SK-N-SH (cell line): ENCODE measurements at regions not wholly inside any gene's neighbourhood (a gene's known extent, or its start where the extent isn't known, plus 50 kb on each side); places are given as distances from the start of the nearest gene placed in this dataset.
A peak's percentile ranks its signal among the peaks of the same experiment; 100 is the strongest.

Source experiments
- CTCF ChIA-PET: fragments of 300-600, 350-600 bp; formaldehyde crosslinking; extraction: SDS; loops from one replicate; lab custom pipeline; 2021; lab: Yijun Ruan, JAX
- POLR2A ChIA-PET: fragments of 350-600 bp; sonication (Branson Sonifier 250); formaldehyde crosslinking; extraction: SDS; loops from one replicate; lab custom pipeline; 2020; ENCODE audit warnings: antibody characterized with exemption, inconsistent platforms; lab: Yijun Ruan, JAX
- DNase-seq: peaks from one replicate; pipeline ENCODE4 v3.0.0; 2012
- H2AFZ ChIP-seq: fragments of 200-600 bp; sonication (generic); 2 replicates; pipeline ENCODE4 v1.8.1; 2016; ENCODE audit warnings: antibody characterized with exemption, mild to moderate bottlenecking, low read depth
- H3F3A ChIP-seq: fragments of 200-600 bp; sonication (generic); replicated peaks from 2 replicates; pipeline ENCODE3; 2016; ENCODE audit warnings: antibody characterized with exemption, mild to moderate bottlenecking; ENCODE audit not compliant: insufficient read depth
- H3K27ac ChIP-seq, 2 experiments: fragments of 200-500 bp in 1 of 2; fragments of 200-600 bp in 1 of 2; sonication (Bioruptor generic) in 1 of 2; sonication (generic), shearing (Covaris generic) in 1 of 2; 2 replicates each; pipeline versions ENCODE4 v1.5.1 to v1.6.1; 2014 to 2016; ENCODE audit warnings: low read depth in 2 of 2, inconsistent platforms in 1 of 2, low read length in 1 of 2, mild to moderate bottlenecking in 1 of 2, mixed read lengths in 1 of 2
- H3K27me3 ChIP-seq: fragments of 200-600 bp; sonication (generic), shearing (Covaris generic); 2 replicates; pipeline ENCODE4 v1.6.1; 2016; ENCODE audit warnings: mixed run types; ENCODE audit not compliant: insufficient read depth
- H3K36me3 ChIP-seq, 2 experiments: fragments of 200-500 bp in 1 of 2; fragments of 200-600 bp in 1 of 2; sonication (Bioruptor generic) in 1 of 2; sonication (generic) in 1 of 2; replicated peaks in 1 of 2; 2 replicates each; pipeline versions ENCODE3 to v1.5.1; 2014 to 2016; ENCODE audit warnings: low read length in 1 of 2, mild to moderate bottlenecking in 1 of 2; ENCODE audit not compliant: insufficient read depth in 2 of 2, control insufficient read depth in 1 of 2
- H3K4me1 ChIP-seq, 2 experiments: fragments of 200-500 bp in 1 of 2; fragments of 200-600 bp in 1 of 2; sonication (Bioruptor generic) in 1 of 2; sonication (generic), shearing (Covaris generic) in 1 of 2; 2 replicates each; pipeline versions ENCODE4 v1.5.1 to v1.6.1; 2014 to 2016; ENCODE audit warnings: low read depth in 1 of 2, low read length in 1 of 2, mixed run types in 1 of 2; ENCODE audit not compliant: insufficient read depth in 2 of 2, control insufficient read depth in 1 of 2
- H3K4me2 ChIP-seq: fragments of 200-600 bp; sonication (generic), shearing (Covaris generic); 2 replicates; pipeline ENCODE4 v1.6.1; 2017; ENCODE audit warnings: mixed run types
- H3K4me3 ChIP-seq, 2 experiments: fragments of 200-500 bp in 1 of 2; fragments of 200-600 bp in 1 of 2; sonication (Bioruptor generic) in 1 of 2; sonication (generic), shearing (Covaris generic) in 1 of 2; 2 replicates each; pipeline versions ENCODE4 v1.5.1 to v1.8.1; 2014 to 2016; ENCODE audit warnings: low read depth in 2 of 2, inconsistent platforms in 1 of 2, low read length in 1 of 2, mild to moderate bottlenecking in 1 of 2, mixed read lengths in 1 of 2, moderate library complexity in 1 of 2
- H3K79me2 ChIP-seq: fragments of 200-600 bp; sonication (generic); 2 replicates; pipeline ENCODE4 v1.8.1; 2017; ENCODE audit warnings: mild to moderate bottlenecking; ENCODE audit not compliant: insufficient read depth
- H3K9ac ChIP-seq: fragments of 200-600 bp; sonication (generic); 2 replicates; pipeline ENCODE4 v1.6.1; 2017; ENCODE audit warnings: mixed run types
- H3K9me2 ChIP-seq: fragments of 200-600 bp; sonication (generic); 2 replicates; pipeline ENCODE4 v1.6.1; 2017; ENCODE audit warnings: mixed run types
- H3K9me3 ChIP-seq: fragments of 200-600 bp; sonication (generic); 2 replicates; pipeline ENCODE4 v1.6.1; 2017; ENCODE audit warnings: mixed run types, mild to moderate bottlenecking, moderate library complexity
- H4K20me1 ChIP-seq: fragments of 200-600 bp; sonication (generic); 2 replicates; pipeline ENCODE4 v1.6.1; 2017; ENCODE audit warnings: mild to moderate bottlenecking, mixed run types; ENCODE audit not compliant: insufficient read depth
- CTCF ChIP-seq: fragments of 200-600 bp; sonication (generic); IDR thresholded peaks from 2 replicates; pipeline ENCODE4 v1.6.1; 2017; ENCODE audit warnings: antibody characterized with exemption, mild to moderate bottlenecking, moderate library complexity
- ELF1 ChIP-seq: IDR thresholded peaks from 2 replicates; pipeline ENCODE4 v1.4.0; 2012
- EZH2phosphoT487 ChIP-seq: fragments of 200-600 bp; sonication (generic); IDR thresholded peaks from 2 replicates; pipeline ENCODE4 v1.6.1; 2017; ENCODE audit warnings: low read depth, mixed run types, mild to moderate bottlenecking, antibody characterized with exemption, moderate library complexity, borderline replicate concordance
- GABPA ChIP-seq: IDR thresholded peaks from 2 replicates; pipeline ENCODE4 v1.4.0; 2012; ENCODE audit warnings: low read depth, mild to moderate bottlenecking
- GATA2 ChIP-seq: sonication (generic); formaldehyde crosslinking; IDR thresholded peaks from 2 replicates; pipeline ENCODE4 v1.5.0; 2020; ENCODE audit warnings: mild to moderate bottlenecking, missing genetic modification reagents
- JUND ChIP-seq: IDR thresholded peaks from 2 replicates; pipeline ENCODE4 v1.4.0; 2012
- MAX ChIP-seq: IDR thresholded peaks from 2 replicates; pipeline ENCODE4 v1.4.0; 2012; ENCODE audit warnings: low read depth
- MXI1 ChIP-seq: IDR thresholded peaks from 2 replicates; pipeline ENCODE4 v1.6.1; 2012; ENCODE audit warnings: mild to moderate bottlenecking, low read depth, low read length, improper control_type of control experiment
- NFIC ChIP-seq: IDR thresholded peaks from 2 replicates; pipeline ENCODE4 v1.4.0; 2012; ENCODE audit warnings: borderline replicate concordance
- NRF1 ChIP-seq: IDR thresholded peaks from 2 replicates; pipeline ENCODE4 v1.6.1; 2012; ENCODE audit warnings: low read depth, mild to moderate bottlenecking, low read length
- RXRA ChIP-seq: IDR thresholded peaks from 2 replicates; pipeline ENCODE4 v1.4.0; 2012; ENCODE audit warnings: low read depth, mild to moderate bottlenecking, borderline replicate concordance
- SIN3A ChIP-seq: IDR thresholded peaks from 2 replicates; pipeline ENCODE4 v1.6.1; 2012; ENCODE audit warnings: low read depth, mild to moderate bottlenecking, low read length, moderate library complexity, borderline replicate concordance
- SMC3 ChIP-seq: IDR thresholded peaks from 2 replicates; pipeline ENCODE4 v1.6.1; 2012; ENCODE audit warnings: low read depth, low read length, improper control_type of control experiment
- TAF1 ChIP-seq: IDR thresholded peaks from 2 replicates; pipeline ENCODE4 v1.6.1; 2012; ENCODE audit warnings: low read depth, mild to moderate bottlenecking, low read length, moderate library complexity, borderline replicate concordance
- USF2 ChIP-seq: fragments of 150-350 bp; IDR thresholded peaks from 2 replicates; pipeline ENCODE4 v1.6.1; 2017; ENCODE audit warnings: antibody characterized with exemption, low read length, low read depth, borderline replicate concordance
- YY1 ChIP-seq: IDR thresholded peaks from 2 replicates; pipeline ENCODE4 v1.4.0; 2012; ENCODE audit warnings: low read depth, mild to moderate bottlenecking
- ZBTB33 ChIP-seq: IDR thresholded peaks from 2 replicates; pipeline ENCODE4 v1.4.0; 2012; ENCODE audit warnings: low read depth, borderline replicate concordance
- WGBS: methylation state at CpG from one replicate; pipeline ENCODE4 v1.1.6; 2017; ENCODE audit warnings: low lambda C conversion rate; 5-methylcytosine and 5-hydroxymethylcytosine counted together

GRCh38 chr9:104330841-104331240, 173.2 kb upstream of the OR13F1 start:
- CTCF ChIA-PET = interaction anchor here (1.5 kb wide), 1 partner anchor 55 kb away, joined by 3 read pairs; no protein-coding TSS in a partner anchor
- peak overlapping the region; percentile 26; the same call in 1 of the 2 replicates for H2AFZ ChIP-seq
- DNase-seq = no peak
- no peak for TF ChIP-seq YY1
- TF ChIP-seq USF2 = no peak
- TF ChIP-seq JUND = no peak
- no peak for TF ChIP-seq NFIC
- no peak for TF ChIP-seq MAX
- no peak for TF ChIP-seq MXI1
- TF ChIP-seq CTCF = no peak
- no peak for TF ChIP-seq GATA2 (CRISPR knock-in tag)
- TF ChIP-seq SIN3A = no peak
- TF ChIP-seq ELF1 = no peak
- no peak for TF ChIP-seq GABPA
- no peak for TF ChIP-seq TAF1
- TF ChIP-seq NRF1 = no peak
- TF ChIP-seq EZH2phosphoT487 = no peak
- TF ChIP-seq RXRA = no peak
- no peak for TF ChIP-seq ZBTB33
- no peak for TF ChIP-seq SMC3
- H3K9me3 ChIP-seq = 0 out of 2 replicates have a peak, but pooled peaks cover 3% of the 10 kb centered on the region
- H3K27ac ChIP-seq = no peak overlapping the region
- H3K9me2 ChIP-seq = no peaks in the 10 kb centered on the region
- no peaks in the 10 kb centered on the region for H3F3A ChIP-seq
- WGBS = 6% methylated on average over 3 of the region's 3 CpGs
- no peaks in the 10 kb centered on the region for H3K79me2 ChIP-seq
- POLR2A ChIA-PET = no interaction called here
- no peaks in the 10 kb centered on the region for H3K4me1 ChIP-seq
- H4K20me1 ChIP-seq = no peaks in the 10 kb centered on the region
- no peak overlapping the region for H3K4me2 ChIP-seq
- H3K36me3 ChIP-seq = no peaks in the 10 kb centered on the region
- no peaks in the 10 kb centered on the region for H3K27me3 ChIP-seq
- H3K9ac ChIP-seq = no peak overlapping the region
- no peak overlapping the region for H3K4me3 ChIP-seq
